Caco-2 (cell line): ENCODE measurements at regions not wholly inside any gene's neighbourhood (a gene's known extent, or its start where the extent isn't known, plus 50 kb on each side); places are given as distances from the start of the nearest gene placed in this dataset.
A peak's percentile ranks its signal among the peaks of the same experiment; 100 is the strongest.

Experiments used
- BruUV-seq: library from RNA; stranded (reverse); fragments of 400-500 nt; replicated peaks from 2 replicates; lab custom pipeline; 2021; lab: Mats Ljungman, UMichigan
- CTCF ChIA-PET: fragments of 300-600 bp; sonication (Branson Sonifier 250); formaldehyde crosslinking; loops from one replicate; lab custom pipeline; 2022; ENCODE audit warnings: antibody characterized with exemption; lab: Charles Lee
- POLR2A ChIA-PET: fragments of 300-600 bp; sonication (Branson Sonifier 250); formaldehyde crosslinking; loops from one replicate; lab custom pipeline; 2022; ENCODE audit warnings: antibody characterized with exemption; lab: Charles Lee
- DNase-seq, 2 experiments: peaks; one replicate each; pipeline versions ENCODE4 v3.0.0 to v3.0.0-alpha.2; 2020 to 2022
- H3K27me3 ChIP-seq: replicated peaks from 2 replicates; pipeline ENCODE4 v1.6.0; 2011; ENCODE audit warnings: low read length; ENCODE audit not compliant: control insufficient read depth, insufficient read depth
- H3K36me3 ChIP-seq: 2 replicates; pipeline ENCODE4 v1.5.1; 2011; ENCODE audit warnings: low read length; ENCODE audit not compliant: control insufficient read depth, insufficient read depth
- H3K4me1 ChIP-seq: fragments of 250-450 bp; sonication (Bioruptor Pico); 2 replicates; pipeline ENCODE4 v1.5.1; 2020; ENCODE audit warnings: mild to moderate bottlenecking
- H3K4me3 ChIP-seq: 2 replicates; pipeline ENCODE4 v1.5.1; 2011; ENCODE audit warnings: low read depth, mild to moderate bottlenecking, control low read depth, low read length
- H3K9me3 ChIP-seq: fragments of 250-450 bp; sonication (Bioruptor Pico); 2 replicates; pipeline ENCODE4 v1.5.1; 2020; ENCODE audit warnings: mild to moderate bottlenecking, moderate library complexity
- H3K27ac Mint-ChIP-seq: one replicate; pipeline ENCODE4 v1.8.0; 2022; ENCODE audit warnings: mixed read lengths; ENCODE audit not compliant: unreplicated experiment
- H3K27me3 Mint-ChIP-seq: one replicate; pipeline ENCODE4 v1.8.0; 2022; ENCODE audit warnings: mixed read lengths; ENCODE audit not compliant: insufficient read depth, unreplicated experiment
- H3K36me3 Mint-ChIP-seq: one replicate; pipeline ENCODE4 v1.8.0; 2022; ENCODE audit warnings: mild to moderate bottlenecking, mixed read lengths; ENCODE audit not compliant: insufficient read depth, unreplicated experiment
- H3K4me1 Mint-ChIP-seq: one replicate; pipeline ENCODE4 v1.8.0; 2022; ENCODE audit warnings: low read depth, mixed read lengths; ENCODE audit not compliant: unreplicated experiment
- H3K4me3 Mint-ChIP-seq: one replicate; pipeline ENCODE4 v1.8.0; 2022; ENCODE audit warnings: mild to moderate bottlenecking, moderate library complexity, mixed read lengths; ENCODE audit not compliant: unreplicated experiment
- H3K9me3 Mint-ChIP-seq: one replicate; pipeline ENCODE4 v1.8.0; 2022; ENCODE audit warnings: mixed read lengths; ENCODE audit not compliant: unreplicated experiment
- CTCF ChIP-seq, 2 experiments: fragments of 200-600 bp in 1 of 2; IDR thresholded peaks; 1 replicate in 1 of 2; 2 replicates in 1 of 2; pipeline versions ENCODE4 v1.5.1 to v1.8.0; 2011 to 2022; ENCODE audit warnings: antibody characterized with exemption in 1 of 2, control low read depth in 1 of 2, inconsistent platforms in 1 of 2, low read depth in 1 of 2, low read length in 1 of 2, mild to moderate bottlenecking in 1 of 2, moderate library complexity in 1 of 2; ENCODE audit not compliant: insufficient read depth in 1 of 2, severe bottlenecking in 1 of 2, unreplicated experiment in 1 of 2
- intact Hi-C: fragments of 100-400 bp; cut with micrococcal nuclease; formaldehyde crosslinking; loops from one replicate; pipeline ENCODE4 v1.10.0; 2022; ENCODE audit not compliant: unreplicated experiment

- peaks cover 9% of the 10 kb centered on the region for H3K4me1 Mint-ChIP-seq
- CTCF ChIA-PET: no interaction called here
- intact Hi-C loops: no loop called here
Observed at GRCh38 chr5:96148376-96148775, 186.7 kb upstream of the ELL2 start.

DNA sequence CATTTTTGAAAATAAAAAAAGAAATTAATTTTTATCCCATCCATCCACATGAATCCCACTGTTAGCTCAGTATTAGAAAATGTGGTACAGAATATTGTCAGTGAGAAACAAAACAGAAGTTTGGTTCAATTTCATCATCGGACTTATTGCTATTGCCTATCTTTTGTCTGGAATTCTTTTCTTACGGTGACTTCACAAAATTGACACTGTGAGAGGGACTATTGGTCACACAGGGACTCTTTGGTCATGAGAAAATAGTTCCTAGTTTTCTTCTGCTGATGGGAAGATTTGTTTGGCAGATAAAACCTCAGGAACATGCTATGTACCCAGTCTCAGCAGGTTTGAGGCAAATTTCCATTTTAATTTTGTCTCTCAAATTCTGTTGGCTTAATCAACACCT is 186.2 kb upstream of the ELL2 start:
- Mint-ChIP-seq H3K9me3 (no peaks in the 10 kb centered on the region), H3K36me3 (no peaks in the 10 kb centered on the region), H3K4me1 (peaks cover 13% of the 10 kb centered on the region), H3K27me3 (no peaks in the 10 kb centered on the region), H3K4me3 (no peak overlapping the region), H3K27ac (no peak overlapping the region)
- no peaks in the 10 kb centered on the region for H3K27me3 ChIP-seq
- no TSS peak for BruUV-seq
- no peaks in the 10 kb centered on the region for H3K36me3 ChIP-seq
- H3K9me3 ChIP-seq: no peaks in the 10 kb centered on the region
- no peak for TF ChIP-seq CTCF (IDR thresholded peaks at IDR 0.05; ENCODE audit: insufficient read depth in 1 of 2, low read depth in 1 of 2, low read length in 1 of 2, severe bottlenecking in 1 of 2, unreplicated experiment in 1 of 2)
- no peak for DNase-seq
- ChIA-PET CTCF (no interaction called here), POLR2A (no interaction called here)
- H3K4me1 ChIP-seq: peaks cover 7% of the 10 kb centered on the region; the same call in 1 of the 2 replicates
- intact Hi-C loops: no loop called here
- no peak overlapping the region for H3K4me3 ChIP-seq

More at GRCh38 chr5:96148376-96148775, 186.7 kb upstream of the ELL2 start:
- Histone ChIP-seq H3K36me3 (no peaks in the 10 kb centered on the region), H3K27me3 (no peaks in the 10 kb centered on the region), H3K9me3 (no peaks in the 10 kb centered on the region), H3K4me3 (no peak overlapping the region), H3K4me1 (peaks cover 7% of the 10 kb centered on the region; the same call in 1 of the 2 replicates)
- BruUV-seq: no TSS peak
- DNase-seq: no peak
- no peaks in the 10 kb centered on the region for H3K9me3 Mint-ChIP-seq
- POLR2A ChIA-PET: no interaction called here
- no peaks in the 10 kb centered on the region for H3K36me3 Mint-ChIP-seq
- H3K27me3 Mint-ChIP-seq: no peaks in the 10 kb centered on the region
- no peak overlapping the region for H3K27ac Mint-ChIP-seq
- TF ChIP-seq CTCF (IDR thresholded peaks at IDR 0.05; ENCODE audit: insufficient read depth in 1 of 2, low read depth in 1 of 2, low read length in 1 of 2, severe bottlenecking in 1 of 2, unreplicated experiment in 1 of 2): no peak
- H3K4me3 Mint-ChIP-seq: no peak overlapping the region

DNA sequence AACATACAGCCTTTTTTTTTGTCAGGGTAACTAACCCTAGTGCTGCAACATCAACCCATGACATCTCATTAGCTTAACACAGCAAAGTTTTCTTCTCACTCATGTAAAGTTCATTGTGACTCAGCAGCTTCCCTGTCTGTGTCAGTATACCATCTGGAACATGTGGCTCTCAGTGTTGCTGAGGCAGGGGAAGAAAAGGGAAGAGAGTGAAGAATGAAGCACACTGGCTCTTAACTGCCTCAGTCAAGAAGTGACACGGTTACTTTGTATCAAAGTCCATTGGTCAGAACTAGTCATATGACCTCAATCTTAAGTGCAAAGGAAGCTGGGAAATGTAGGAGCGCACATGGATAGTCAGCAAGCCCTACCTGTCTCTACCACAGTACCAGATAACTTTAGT is 185.0 kb upstream of the ELL2 start:
- ChIA-PET POLR2A (interaction anchor here (0.5 to 0.6 kb wide), 2 partner anchors 184 to 336 kb away, joined by 3 to 4 read pairs; no protein-coding TSS in a partner anchor), CTCF (interaction anchor here (1.4 kb wide), 1 partner anchor 25 kb away, joined by 5 read pairs; no protein-coding TSS in a partner anchor)
- Mint-ChIP-seq H3K9me3 (no peaks in the 10 kb centered on the region), H3K4me3 (no peak overlapping the region), H3K4me1 (peaks cover 13% of the 10 kb centered on the region), H3K36me3 (no peaks in the 10 kb centered on the region), H3K27me3 (no peaks in the 10 kb centered on the region), H3K27ac (no peak overlapping the region)
- Histone ChIP-seq H3K4me3 (no peak overlapping the region), H3K4me1 (peaks cover 7% of the 10 kb centered on the region; the same call in 1 of the 2 replicates), H3K27me3 (no peaks in the 10 kb centered on the region), H3K36me3 (no peaks in the 10 kb centered on the region), H3K9me3 (no peaks in the 10 kb centered on the region)
- TF ChIP-seq CTCF (IDR thresholded peaks at IDR 0.05; ENCODE audit: insufficient read depth in 1 of 2, low read depth in 1 of 2, low read length in 1 of 2, severe bottlenecking in 1 of 2, unreplicated experiment in 1 of 2): no peak
- BruUV-seq: no TSS peak
- DNase-seq: peak; percentile 40 to 45
- intact Hi-C loops: no loop called here
